ENCODE measurements at regions not wholly inside any gene's neighbourhood (a gene's known extent, or its start where the extent isn't known, plus 50 kb on each side); places are given as distances from the start of the nearest gene placed in this dataset.

- TF ChIP-seq CHD7 (IDR thresholded peaks at IDR 0.05; ENCODE audit: insufficient replicate concordance, low read length): no peak
- TF ChIP-seq GABPA (IDR thresholded peaks at IDR 0.05; ENCODE audit: borderline replicate concordance, insufficient read depth, low read length): no peak
- no peak for TF ChIP-seq SUZ12 (IDR thresholded peaks at IDR 0.05; ENCODE audit: low read length)
- no peak for TF ChIP-seq RNF2 (IDR thresholded peaks at IDR 0.05; ENCODE audit: borderline replicate concordance, low read depth, low read length, missing control alignments, poor library complexity, severe bottlenecking)
- TF ChIP-seq PHF8 (conservative IDR thresholded peaks at IDR 0.05; ENCODE audit: low read depth, low read length): no peak
Observed at GRCh38 chr15:87799428-87799827, 457.1 kb downstream of the NTRK3 start (continued).
